Ovary (tissue), 7 donors: ENCODE measurements at regions not wholly inside any gene's neighbourhood (a gene's known extent, or its start where the extent isn't known, plus 50 kb on each side); places are given as distances from the start of the nearest gene placed in this dataset.

ENCODE experiments used
- DNase-seq, 5 donors: peaks; one replicate each; pipeline ENCODE4 v3.0.0-alpha.2; 2019 to 2020
- H3K27ac ChIP-seq, 2 donors: fragments of 200-600 bp; one replicate each; pipeline versions ENCODE4 v1.5.1 to v1.8.0; 2019 to 2022
- H3K27me3 ChIP-seq: fragments of 200-600 bp; one replicate; pipeline ENCODE4 v1.8.0; 2022
- H3K36me3 ChIP-seq: fragments of 200-600 bp; sonication (generic); one replicate; pipeline ENCODE4 v1.5.1; 2019
- H3K4me1 ChIP-seq: one replicate; pipeline ENCODE4 v1.8.1; 2013; ENCODE audit warnings: mild to moderate bottlenecking, moderate library complexity; ENCODE audit not compliant: insufficient read depth
- H3K4me3 ChIP-seq: fragments of 200-600 bp; sonication (generic); one replicate; pipeline ENCODE4 v1.5.1; 2017
- H3K9me3 ChIP-seq, 2 donors: fragments of 200-600 bp in 1 of 2; sonication (generic) in 1 of 2; one replicate each; pipeline versions ENCODE4 v1.5.1 to v1.8.1; 2013 to 2019; ENCODE audit warnings: mild to moderate bottlenecking in 1 of 2, moderate library complexity in 1 of 2
- EP300 ChIP-seq: sonication (generic); formaldehyde crosslinking; IDR thresholded peaks from one replicate; pipeline ENCODE4 v1.6.1; 2017; ENCODE audit warnings: antibody characterized with exemption
- POLR2A ChIP-seq: fragments of 450-650 bp; IDR thresholded peaks from one replicate; pipeline ENCODE4 v1.6.1; 2017; ENCODE audit warnings: antibody characterized with exemption, mild to moderate bottlenecking, moderate library complexity
- WGBS, 3 donors: extraction: QIAGEN DNeasy Blood & Tissue Kit in 1 of 3; methylation state at CpG; one replicate each; pipeline versions ENCODE4 v1.1.5 to v1.1.7; 2013 to 2017; 5-methylcytosine and 5-hydroxymethylcytosine counted together
- intact Hi-C, 4 donors: fragments of 100-400 bp; cut with DNase I; formaldehyde crosslinking; loops; one replicate each; pipeline versions ENCODE4 v1.11.0 to v1.15.1; 2022 to 2023
- TF ChIP-seq, protein P1 (sequence below), 3 donors: fragments of 450-650 bp in 2 of 3; fragments of 200-600 bp in 1 of 3; IDR thresholded peaks; one replicate each; pipeline versions ENCODE4 v1.5.1 to v1.8.0; 2016 to 2022; ENCODE audit warnings: antibody characterized with exemption in 3 of 3, mild to moderate bottlenecking in 1 of 3
- donor health status: DM: no; HTN: no; CAD: no; lungs with moderate emphysema.
- donor health status: DM: no; HTN: no; CAD: no.
- donor health status: Bipolar disorder and iron deficiency.
- donor health status: DM: no; HTN: no; CAD: no.
- donor health status: DM: yes; HTN: yes; CAD: no.

DNA sequence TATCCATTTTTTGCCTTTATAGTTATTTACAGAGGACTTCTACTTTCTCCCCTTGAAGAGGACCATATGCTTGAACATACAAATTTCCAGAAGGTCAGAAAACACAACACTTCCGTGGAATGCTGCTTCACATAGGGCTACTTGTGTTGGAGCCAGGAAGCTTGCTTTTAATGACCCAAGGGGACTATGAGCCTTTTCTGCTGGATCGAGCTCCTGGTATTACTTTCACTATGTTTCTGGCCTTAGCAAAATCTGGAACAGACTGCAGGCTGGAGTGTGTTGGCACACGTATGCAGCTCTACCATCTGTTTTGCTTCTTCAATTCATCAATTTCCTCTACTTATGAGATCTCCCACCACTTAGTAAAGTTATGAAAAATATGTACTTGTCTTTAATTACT lies 69.3 kb upstream of the CBLB start:
- H3K27ac ChIP-seq: no peak overlapping the region
- intact Hi-C loops: no loop called here
- 0 to 4% (median 1%) methylated on average over 3 of the region's 3 CpGs for WGBS, 3 donors

GRCh38 chr3:105938806-105939205 lies 70.0 kb upstream of the CBLB start:
- Histone ChIP-seq H3K9me3 (no peaks in the 10 kb centered on the region), H3K4me1 (no peaks in the 10 kb centered on the region), H3K27me3 (no peaks in the 10 kb centered on the region), H3K27ac (no peak overlapping the region), H3K4me3 (no peak overlapping the region), H3K36me3 (no peaks in the 10 kb centered on the region)
- intact Hi-C loops: no loop called here
- TF ChIP-seq, protein P1, sequence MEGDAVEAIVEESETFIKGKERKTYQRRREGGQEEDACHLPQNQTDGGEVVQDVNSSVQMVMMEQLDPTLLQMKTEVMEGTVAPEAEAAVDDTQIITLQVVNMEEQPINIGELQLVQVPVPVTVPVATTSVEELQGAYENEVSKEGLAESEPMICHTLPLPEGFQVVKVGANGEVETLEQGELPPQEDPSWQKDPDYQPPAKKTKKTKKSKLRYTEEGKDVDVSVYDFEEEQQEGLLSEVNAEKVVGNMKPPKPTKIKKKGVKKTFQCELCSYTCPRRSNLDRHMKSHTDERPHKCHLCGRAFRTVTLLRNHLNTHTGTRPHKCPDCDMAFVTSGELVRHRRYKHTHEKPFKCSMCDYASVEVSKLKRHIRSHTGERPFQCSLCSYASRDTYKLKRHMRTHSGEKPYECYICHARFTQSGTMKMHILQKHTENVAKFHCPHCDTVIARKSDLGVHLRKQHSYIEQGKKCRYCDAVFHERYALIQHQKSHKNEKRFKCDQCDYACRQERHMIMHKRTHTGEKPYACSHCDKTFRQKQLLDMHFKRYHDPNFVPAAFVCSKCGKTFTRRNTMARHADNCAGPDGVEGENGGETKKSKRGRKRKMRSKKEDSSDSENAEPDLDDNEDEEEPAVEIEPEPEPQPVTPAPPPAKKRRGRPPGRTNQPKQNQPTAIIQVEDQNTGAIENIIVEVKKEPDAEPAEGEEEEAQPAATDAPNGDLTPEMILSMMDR (IDR thresholded peaks at IDR 0.05): no peak
- TF ChIP-seq POLR2A: no peak
- no peak for TF ChIP-seq EP300
- DNase-seq: no peak
- WGBS, 3 donors: 54 to 63% (median 56%) methylated on average over 2 of the region's 2 CpGs

More for the DNA sequence above, 69.3 kb upstream of the CBLB start:
- no peaks in the 10 kb centered on the region for H3K4me1 ChIP-seq
- no peaks in the 10 kb centered on the region for H3K36me3 ChIP-seq
- H3K4me3 ChIP-seq: no peak overlapping the region
- TF ChIP-seq, protein P1 (IDR thresholded peaks at IDR 0.05): no peak
- TF ChIP-seq POLR2A (no peak), EP300 (no peak)
- H3K27me3 ChIP-seq: no peaks in the 10 kb centered on the region
- no peak for DNase-seq
- H3K9me3 ChIP-seq: no peaks in the 10 kb centered on the region

GRCh38 chr3:105944276-105944675 lies 75.5 kb upstream of the CBLB start:
- no peaks in the 10 kb centered on the region for H3K9me3 ChIP-seq
- H3K4me3 ChIP-seq: no peak overlapping the region
- no peaks in the 10 kb centered on the region for H3K4me1 ChIP-seq
- DNase-seq: no peak
- intact Hi-C loops: no loop called here
- no peak overlapping the region for H3K27ac ChIP-seq
- TF ChIP-seq EP300 (no peak), POLR2A (no peak)
- TF ChIP-seq, protein P1 (IDR thresholded peaks at IDR 0.05): no peak
- no peaks in the 10 kb centered on the region for H3K36me3 ChIP-seq
- no peaks in the 10 kb centered on the region for H3K27me3 ChIP-seq

DNA sequence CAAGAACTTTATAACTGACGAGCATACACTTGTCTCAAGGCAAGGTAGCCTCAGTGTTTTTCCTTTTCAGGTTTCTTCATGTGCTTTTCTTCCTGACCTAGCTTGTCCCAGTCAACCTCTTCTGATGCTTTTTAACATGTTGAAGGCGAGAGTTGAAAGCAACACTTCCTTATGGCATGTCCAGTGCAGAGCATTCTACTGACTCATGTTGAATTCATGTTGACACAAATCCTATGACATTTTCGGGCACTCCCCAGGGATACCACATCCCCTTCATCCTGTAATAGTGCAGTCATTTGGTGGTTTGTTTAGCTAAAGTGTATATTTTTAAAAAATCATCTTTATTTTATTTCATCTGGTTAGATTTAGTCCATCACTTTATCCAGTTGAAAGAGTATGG lies 75.9 kb upstream of the CBLB start:
- Histone ChIP-seq H3K9me3 (no peaks in the 10 kb centered on the region), H3K36me3 (no peaks in the 10 kb centered on the region), H3K27ac (no peak overlapping the region), H3K4me3 (no peak overlapping the region), H3K27me3 (no peaks in the 10 kb centered on the region), H3K4me1 (no peaks in the 10 kb centered on the region)
- intact Hi-C loops: no loop called here
- WGBS, 3 donors: 85 to 92% (median 90%) methylated on average over 3 of the region's 3 CpGs
- DNase-seq: no peak
- TF ChIP-seq POLR2A (no peak), EP300 (no peak)
- TF ChIP-seq, protein P1 (IDR thresholded peaks at IDR 0.05): no peak

GRCh38 chr3:105948101-105948500 lies 79.3 kb upstream of the CBLB start:
- intact Hi-C loops: no loop called here
- H3K4me3 ChIP-seq: no peak overlapping the region
- no peaks in the 10 kb centered on the region for H3K36me3 ChIP-seq
- WGBS, 3 donors: 91 to 93% (median 92%) methylated on average over 2 of the region's 2 CpGs
- H3K27me3 ChIP-seq: no peaks in the 10 kb centered on the region
- H3K27ac ChIP-seq: no peak overlapping the region
- no peak for DNase-seq
- H3K9me3 ChIP-seq: no peaks in the 10 kb centered on the region
- no peak for TF ChIP-seq POLR2A
- TF ChIP-seq, protein P1 (IDR thresholded peaks at IDR 0.05): no peak
- no peak for TF ChIP-seq EP300
- H3K4me1 ChIP-seq: no peaks in the 10 kb centered on the region
